ENCODE measurements at regions not wholly inside any gene's neighbourhood (a gene's known extent, or its start where the extent isn't known, plus 50 kb on each side); places are given as distances from the start of the nearest gene placed in this dataset.

DNA sequence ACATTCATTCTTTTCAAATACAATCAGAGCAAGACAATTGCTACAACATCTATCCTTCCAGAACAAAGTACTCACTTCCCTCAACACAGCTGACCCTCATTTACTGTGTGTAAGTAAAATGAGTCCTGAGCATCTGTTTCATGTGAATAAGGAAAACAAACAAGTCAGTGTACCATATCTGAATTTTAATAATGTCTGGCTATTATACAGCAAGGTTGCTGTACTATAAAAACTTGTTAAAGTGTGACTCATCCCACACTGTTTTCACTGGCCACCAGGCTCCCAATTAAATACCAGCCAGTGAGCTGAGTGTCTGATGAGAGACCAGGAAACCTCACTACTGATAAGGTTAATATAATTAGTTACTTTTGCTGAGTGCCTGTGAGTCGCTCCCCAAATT lies 339.8 kb downstream of the AGTPBP1 start:
- intact Hi-C loops (cut with micrococcal nuclease) (no loop called here), in situ Hi-C loops (cut with MboI) (no loop called here)
- Histone ChIP-seq H4K20me1 (replicated peaks; ENCODE audit: control insufficient read depth, insufficient read depth, low read length) (no peaks in the 10 kb centered on the region), H3K79me2 (ENCODE audit: control insufficient read depth, insufficient read depth, low read length) (no peaks in the 10 kb centered on the region), H3K27me3 (ENCODE audit: control insufficient read depth in 2 of 2, insufficient read depth in 2 of 2, low read length in 2 of 2) (no peaks in the 10 kb centered on the region), H3K4me2 (ENCODE audit: insufficient read depth, low read length) (no peak overlapping the region), H3K9ac (ENCODE audit: insufficient read depth in 1 of 2, low read depth in 2 of 2, low read length in 2 of 2) (no peak overlapping the region), H3K4me1 (replicated peaks in 1 of 2; ENCODE audit: control insufficient read depth in 2 of 2, insufficient read depth in 2 of 2, low read length in 2 of 2) (no peaks in the 10 kb centered on the region), H3K36me3 (ENCODE audit: control insufficient read depth, insufficient read depth, low read length) (no peaks in the 10 kb centered on the region), H3K9me1 (ENCODE audit: control insufficient read depth, insufficient read depth, low read length) (no peaks in the 10 kb centered on the region), H2AFZ (ENCODE audit: low read depth, low read length) (no peak overlapping the region), H3K27ac (ENCODE audit: extremely low read depth, low read depth, low read length) (no peak overlapping the region), H3K9me3 (replicated peaks; ENCODE audit: control insufficient read depth, insufficient read depth, low read depth, low read length) (no peaks in the 10 kb centered on the region), H3K4me3 (no peak overlapping the region)
- no peak for ATAC-seq
- no peak for DNase-seq (ENCODE audit: extremely low read depth in 1 of 4, low spot score in 3 of 4)
- CTCF ChIA-PET (ENCODE audit: low intra/inter-chr PET ratio): no interaction called here
- 0% methylated on average over 1 of the region's 1 CpG for WGBS (ENCODE audit: insufficient coverage, low coverage, missing lambda C conversion rate)
- no peak for FAIRE-seq
- POLR2A ChIA-PET: no interaction called here
- no TSS peak for BruUV-seq (replicated peaks)
- TF ChIP-seq, protein P1, sequence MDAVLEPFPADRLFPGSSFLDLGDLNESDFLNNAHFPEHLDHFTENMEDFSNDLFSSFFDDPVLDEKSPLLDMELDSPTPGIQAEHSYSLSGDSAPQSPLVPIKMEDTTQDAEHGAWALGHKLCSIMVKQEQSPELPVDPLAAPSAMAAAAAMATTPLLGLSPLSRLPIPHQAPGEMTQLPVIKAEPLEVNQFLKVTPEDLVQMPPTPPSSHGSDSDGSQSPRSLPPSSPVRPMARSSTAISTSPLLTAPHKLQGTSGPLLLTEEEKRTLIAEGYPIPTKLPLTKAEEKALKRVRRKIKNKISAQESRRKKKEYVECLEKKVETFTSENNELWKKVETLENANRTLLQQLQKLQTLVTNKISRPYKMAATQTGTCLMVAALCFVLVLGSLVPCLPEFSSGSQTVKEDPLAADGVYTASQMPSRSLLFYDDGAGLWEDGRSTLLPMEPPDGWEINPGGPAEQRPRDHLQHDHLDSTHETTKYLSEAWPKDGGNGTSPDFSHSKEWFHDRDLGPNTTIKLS (IDR thresholded peaks at IDR 0.05; ENCODE audit: borderline replicate concordance, low read depth): no peak
- TF ChIP-seq ZSCAN29 (IDR thresholded peaks at IDR 0.05): no peak
- TF ChIP-seq POLR2AphosphoS2 (IDR thresholded peaks at IDR 0.05; ENCODE audit: low read length): no peak
- TF ChIP-seq SIN3A (IDR thresholded peaks at IDR 0.05; ENCODE audit: borderline replicate concordance in 2 of 2, control insufficient read depth in 1 of 2, low read depth in 2 of 2, low read length in 2 of 2): no peak
- no peak for TF ChIP-seq SMARCC2 (IDR thresholded peaks at IDR 0.05; ENCODE audit: low read depth)
- TF ChIP-seq RUNX1 (IDR thresholded peaks at IDR 0.05; ENCODE audit: low read depth): no peak
- TF ChIP-seq NCOA6 (IDR thresholded peaks at IDR 0.05): no peak
- TF ChIP-seq, protein P2, sequence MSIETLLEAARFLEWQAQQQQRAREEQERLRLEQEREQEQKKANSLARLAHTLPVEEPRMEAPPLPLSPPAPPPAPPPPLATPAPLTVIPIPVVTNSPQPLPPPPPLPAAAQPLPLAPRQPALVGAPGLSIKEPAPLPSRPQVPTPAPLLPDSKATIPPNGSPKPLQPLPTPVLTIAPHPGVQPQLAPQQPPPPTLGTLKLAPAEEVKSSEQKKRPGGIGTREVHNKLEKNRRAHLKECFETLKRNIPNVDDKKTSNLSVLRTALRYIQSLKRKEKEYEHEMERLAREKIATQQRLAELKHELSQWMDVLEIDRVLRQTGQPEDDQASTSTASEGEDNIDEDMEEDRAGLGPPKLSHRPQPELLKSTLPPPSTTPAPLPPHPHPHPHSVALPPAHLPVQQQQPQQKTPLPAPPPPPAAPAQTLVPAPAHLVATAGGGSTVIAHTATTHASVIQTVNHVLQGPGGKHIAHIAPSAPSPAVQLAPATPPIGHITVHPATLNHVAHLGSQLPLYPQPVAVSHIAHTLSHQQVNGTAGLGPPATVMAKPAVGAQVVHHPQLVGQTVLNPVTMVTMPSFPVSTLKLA (conservative IDR thresholded peaks at IDR 0.05): no peak
- no peak for TF ChIP-seq BMI1 (IDR thresholded peaks at IDR 0.05; ENCODE audit: low read length)
- TF ChIP-seq E4F1 (CRISPR knock-in tag; IDR thresholded peaks at IDR 0.05; ENCODE audit: borderline replicate concordance): no peak
- no peak for TF ChIP-seq NCOA4 (IDR thresholded peaks at IDR 0.05; ENCODE audit: partially characterized antibody)
- TF ChIP-seq ZBTB2 (IDR thresholded peaks at IDR 0.05): no peak
- no peak for TF ChIP-seq E2F4 (CRISPR knock-in tag; IDR thresholded peaks at IDR 0.05; ENCODE audit: low read depth)
- no peak for TF ChIP-seq SNIP1 (IDR thresholded peaks at IDR 0.05; ENCODE audit: low read depth)
- TF ChIP-seq ELF1 (tag; IDR thresholded peaks at IDR 0.05): no peak
